Esophagus muscularis mucosa (tissue), 4 donors: ENCODE measurements at regions not wholly inside any gene's neighbourhood (a gene's known extent, or its start where the extent isn't known, plus 50 kb on each side); places are given as distances from the start of the nearest gene placed in this dataset.

Experiments
- DNase-seq: peaks from one replicate; pipeline ENCODE4 v3.0.0-alpha.2; 2017; ENCODE audit errors: extremely low spot score
- H3K27ac ChIP-seq, 4 donors: fragments of 200-600 bp; sonication (generic); replicated peaks in 1 of 4; 1 replicate in 3 of 4; 2 replicates in 1 of 4; pipeline ENCODE4 v1.5.1; 2016 to 2019; ENCODE audit warnings: mild to moderate bottlenecking in 1 of 4
- H3K27me3 ChIP-seq, 4 donors: fragments of 200-600 bp; sonication (generic); one replicate each; pipeline versions ENCODE4 v1.5.1 to v1.6.0; 2016 to 2019
- H3K36me3 ChIP-seq, 4 donors: fragments of 200-600 bp; sonication (generic); one replicate each; pipeline ENCODE4 v1.5.1; 2016 to 2019
- H3K4me1 ChIP-seq, 4 donors: fragments of 200-600 bp; sonication (generic); one replicate each; pipeline ENCODE4 v1.5.1; 2016 to 2019
- H3K4me3 ChIP-seq, 4 donors: fragments of 200-600 bp; sonication (generic); 1 replicate in 2 of 4; 2 replicates in 2 of 4; pipeline ENCODE4 v1.5.1; 2016 to 2019; ENCODE audit warnings: mild to moderate bottlenecking in 4 of 4, moderate library complexity in 1 of 4
- H3K9me3 ChIP-seq, 4 donors: fragments of 200-600 bp; sonication (generic); 1 replicate in 3 of 4; 2 replicates in 1 of 4; pipeline ENCODE4 v1.5.1; 2016 to 2019
- EP300 ChIP-seq: sonication (generic); formaldehyde crosslinking; IDR thresholded peaks from one replicate; pipeline ENCODE4 v1.6.1; 2017; ENCODE audit warnings: antibody characterized with exemption
- POLR2A ChIP-seq: fragments of 450-650 bp; IDR thresholded peaks from one replicate; pipeline ENCODE4 v1.6.1; 2017; ENCODE audit warnings: antibody characterized with exemption, moderate library complexity, mild to moderate bottlenecking, low read depth
- POLR2AphosphoS5 ChIP-seq, 2 donors: sonication (generic); formaldehyde crosslinking; IDR thresholded peaks; one replicate each; pipeline ENCODE4 v1.6.1; 2017; ENCODE audit warnings: antibody characterized with exemption in 2 of 2
- WGBS: methylation state at CpG from one replicate; pipeline ENCODE4 v1.1.5; 2018; 5-methylcytosine and 5-hydroxymethylcytosine counted together
- intact Hi-C: fragments of 100-400 bp; cut with DNase I; formaldehyde crosslinking; loops from one replicate; pipeline ENCODE4 v1.15.1; 2023
- TF ChIP-seq, protein P1 (sequence below), 3 experiments: fragments of 200-600 bp in 2 of 3; fragments of 450-650 bp in 1 of 3; sonication (generic) in 2 of 3; IDR thresholded peaks; one replicate each; pipeline ENCODE4 v1.5.1; 2017 to 2019; ENCODE audit warnings: antibody characterized with exemption in 3 of 3, mild to moderate bottlenecking in 2 of 3, moderate library complexity in 1 of 3

DNA sequence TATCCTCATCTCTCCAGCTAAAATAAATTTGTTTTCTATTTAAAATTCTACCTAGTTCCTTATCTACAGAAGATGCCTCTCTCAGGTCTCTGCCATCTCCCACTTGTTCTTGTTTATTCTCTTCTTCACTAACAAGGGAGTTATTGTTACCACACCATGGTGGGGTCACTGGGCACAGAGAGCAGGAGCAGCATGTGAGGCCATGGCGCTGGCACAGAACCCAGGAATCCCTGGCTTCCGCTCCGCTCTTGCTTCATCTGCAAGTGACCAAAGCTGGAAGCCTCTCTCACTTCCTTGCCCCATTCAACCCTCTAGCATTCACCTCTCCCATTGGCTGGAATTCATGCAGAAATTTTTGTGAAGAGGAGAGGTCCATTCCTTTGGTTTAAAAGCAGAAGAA is 190.7 kb upstream of the NCAM1 start:
- H3K27ac ChIP-seq, result no peak overlapping the region
- H3K4me1 ChIP-seq, result peaks cover 7 to 14% (median 8%) of the 10 kb centered on the region in 4 donors
- H3K36me3 ChIP-seq, result no peaks in the 10 kb centered on the region
- no peaks in the 10 kb centered on the region for H3K9me3 ChIP-seq
- 98% methylated on average over 3 of the region's 3 CpGs for WGBS
- no peak for TF ChIP-seq POLR2AphosphoS5 (IDR thresholded peaks at IDR 0.05)
- no peak for TF ChIP-seq POLR2A
- TF ChIP-seq, protein P1, sequence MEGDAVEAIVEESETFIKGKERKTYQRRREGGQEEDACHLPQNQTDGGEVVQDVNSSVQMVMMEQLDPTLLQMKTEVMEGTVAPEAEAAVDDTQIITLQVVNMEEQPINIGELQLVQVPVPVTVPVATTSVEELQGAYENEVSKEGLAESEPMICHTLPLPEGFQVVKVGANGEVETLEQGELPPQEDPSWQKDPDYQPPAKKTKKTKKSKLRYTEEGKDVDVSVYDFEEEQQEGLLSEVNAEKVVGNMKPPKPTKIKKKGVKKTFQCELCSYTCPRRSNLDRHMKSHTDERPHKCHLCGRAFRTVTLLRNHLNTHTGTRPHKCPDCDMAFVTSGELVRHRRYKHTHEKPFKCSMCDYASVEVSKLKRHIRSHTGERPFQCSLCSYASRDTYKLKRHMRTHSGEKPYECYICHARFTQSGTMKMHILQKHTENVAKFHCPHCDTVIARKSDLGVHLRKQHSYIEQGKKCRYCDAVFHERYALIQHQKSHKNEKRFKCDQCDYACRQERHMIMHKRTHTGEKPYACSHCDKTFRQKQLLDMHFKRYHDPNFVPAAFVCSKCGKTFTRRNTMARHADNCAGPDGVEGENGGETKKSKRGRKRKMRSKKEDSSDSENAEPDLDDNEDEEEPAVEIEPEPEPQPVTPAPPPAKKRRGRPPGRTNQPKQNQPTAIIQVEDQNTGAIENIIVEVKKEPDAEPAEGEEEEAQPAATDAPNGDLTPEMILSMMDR (IDR thresholded peaks at IDR 0.05), result no peak
- no peak for TF ChIP-seq EP300
- no peak for DNase-seq
- intact Hi-C loops, result no loop called here
- H3K27me3 ChIP-seq, result no peaks in the 10 kb centered on the region
- no peak overlapping the region for H3K4me3 ChIP-seq

DNA sequence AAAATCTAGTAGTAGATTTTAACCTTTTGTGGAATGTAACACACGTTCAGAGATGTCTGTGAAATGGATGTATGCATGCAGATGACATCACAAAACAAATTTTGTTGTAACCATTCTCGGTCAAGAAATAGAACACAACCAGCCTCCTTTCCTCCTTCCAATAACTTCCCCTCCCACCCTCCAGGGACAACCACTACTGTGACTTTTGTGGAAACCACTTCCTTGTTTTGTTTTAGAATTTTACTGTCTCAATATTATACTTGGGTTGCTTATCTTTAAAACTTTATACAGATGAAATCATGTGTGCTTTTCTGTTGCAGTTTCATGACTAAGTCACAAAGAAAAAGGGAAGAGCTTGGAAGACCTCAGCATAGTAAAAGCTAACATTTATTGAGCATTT is 189.4 kb upstream of the NCAM1 start:
- TF ChIP-seq, protein P1 (IDR thresholded peaks at IDR 0.05), result no peak
- TF ChIP-seq EP300 (no peak), POLR2A (no peak), POLR2AphosphoS5 (IDR thresholded peaks at IDR 0.05) (no peak)
- no peak overlapping the region for H3K4me3 ChIP-seq
- 64% methylated on average over 2 of the region's 2 CpGs for WGBS
- intact Hi-C loops, result no loop called here
- no peak for DNase-seq
- peaks cover 7 to 14% (median 8%) of the 10 kb centered on the region in 4 donors for H3K4me1 ChIP-seq
- no peak overlapping the region for H3K27ac ChIP-seq
- H3K27me3 ChIP-seq, result no peaks in the 10 kb centered on the region
- H3K36me3 ChIP-seq, result no peaks in the 10 kb centered on the region
- H3K9me3 ChIP-seq, result no peaks in the 10 kb centered on the region

DNA sequence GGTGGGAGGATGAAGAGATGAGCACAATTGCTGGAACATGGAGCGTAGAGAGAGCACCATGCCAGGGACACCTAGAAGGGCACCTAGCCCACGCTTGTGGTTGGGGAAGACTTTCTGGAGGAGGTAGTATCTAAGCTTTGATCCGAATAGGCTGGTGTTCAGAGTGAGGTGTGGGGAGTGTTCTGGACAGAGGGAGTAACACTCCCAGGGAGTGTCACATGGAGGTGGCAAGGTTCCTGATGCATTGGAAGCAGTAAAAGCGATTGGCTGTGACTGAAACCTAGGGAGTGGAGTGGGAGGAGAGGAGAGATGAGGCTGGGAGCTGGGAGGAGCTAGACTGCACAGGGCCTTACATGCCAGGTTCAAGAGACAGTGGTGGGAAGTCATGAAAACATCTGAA is 188.0 kb upstream of the NCAM1 start:
- Histone ChIP-seq H3K27ac (no peak overlapping the region), H3K4me3 (no peak overlapping the region), H3K4me1 (peaks cover 7 to 20% (median 10%) of the 10 kb centered on the region in 4 donors), H3K9me3 (no peaks in the 10 kb centered on the region), H3K36me3 (no peaks in the 10 kb centered on the region), H3K27me3 (no peaks in the 10 kb centered on the region)
- intact Hi-C loops, result no loop called here
- no peak for TF ChIP-seq POLR2A
- TF ChIP-seq, protein P1 (IDR thresholded peaks at IDR 0.05), result no peak
- no peak for DNase-seq
- 82% methylated on average over 4 of the region's 4 CpGs for WGBS

DNA sequence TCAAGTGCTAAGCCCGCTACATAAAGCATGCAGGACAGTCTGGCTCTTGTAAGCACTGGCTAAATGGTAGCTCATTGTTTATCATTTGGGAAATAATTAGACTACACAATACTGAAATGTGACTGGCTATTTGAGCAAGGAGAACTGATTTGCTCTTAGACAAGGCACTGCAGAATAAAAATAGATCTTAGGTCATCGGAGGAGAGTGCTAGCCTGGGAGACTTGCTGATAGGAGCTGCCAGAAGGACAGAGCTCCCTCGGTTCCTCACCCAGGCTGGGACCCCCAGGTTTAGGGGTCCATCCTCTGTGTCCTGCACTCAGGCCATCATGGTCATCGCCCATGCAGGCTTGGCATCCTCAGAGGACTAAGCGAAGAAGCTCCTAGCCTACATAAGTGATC is 184.4 kb upstream of the NCAM1 start:
- Histone ChIP-seq H3K4me1 (peaks cover 0 to 10% (median 2%) of the 10 kb centered on the region in 4 donors), H3K27me3 (no peaks in the 10 kb centered on the region), H3K27ac (no peak overlapping the region), H3K9me3 (no peaks in the 10 kb centered on the region), H3K36me3 (no peaks in the 10 kb centered on the region), H3K4me3 (no peak overlapping the region)
- TF ChIP-seq POLR2AphosphoS5 (IDR thresholded peaks at IDR 0.05) (no peak), POLR2A (no peak), EP300 (no peak)
- TF ChIP-seq, protein P1 (IDR thresholded peaks at IDR 0.05), result no peak
- WGBS, result 68% methylated on average over 5 of the region's 5 CpGs
- no peak for DNase-seq
- intact Hi-C loops, result no loop called here

DNA sequence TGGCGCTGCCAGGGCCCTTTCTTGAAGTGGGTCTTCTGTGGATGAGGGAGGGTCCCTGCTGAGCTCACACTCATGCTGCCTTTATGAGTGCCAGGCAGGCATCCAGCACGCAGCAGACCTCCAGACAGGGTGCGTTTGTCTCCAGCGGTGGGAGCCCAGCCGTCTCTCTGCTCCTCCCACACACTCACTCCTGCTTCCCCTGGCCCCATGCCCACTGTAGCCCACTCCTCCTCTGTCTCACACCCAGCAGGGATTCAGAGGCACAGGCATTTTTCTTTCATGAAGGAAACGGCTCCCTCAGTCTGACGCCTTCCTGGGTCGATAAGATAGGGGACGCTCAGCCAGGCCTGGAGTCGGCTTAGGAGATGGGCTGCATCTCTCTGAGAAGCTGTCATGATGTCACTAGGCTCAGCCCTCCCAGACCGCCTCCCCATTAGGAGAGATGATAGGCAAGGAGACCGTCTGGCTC is 183.9 kb upstream of the NCAM1 start:
- H3K36me3 ChIP-seq, result no peaks in the 10 kb centered on the region
- no peak overlapping the region for H3K27ac ChIP-seq
- TF ChIP-seq POLR2AphosphoS5 (IDR thresholded peaks at IDR 0.05) (no peak), POLR2A (no peak)
- TF ChIP-seq, protein P1 (IDR thresholded peaks at IDR 0.05), result no peak
- no peaks in the 10 kb centered on the region for H3K27me3 ChIP-seq
- no peak overlapping the region for H3K4me3 ChIP-seq
- 78% methylated on average over 11 of the region's 12 CpGs for WGBS
- intact Hi-C loops, result no loop called here
- H3K4me1 ChIP-seq, result peaks cover 0 to 10% (median 2%) of the 10 kb centered on the region in 4 donors
- no peaks in the 10 kb centered on the region for H3K9me3 ChIP-seq
- no peak for DNase-seq
